Thyroid gland (tissue), 4 donors: ENCODE measurements at regions not wholly inside any gene's neighbourhood (a gene's known extent, or its start where the extent isn't known, plus 50 kb on each side); places are given as distances from the start of the nearest gene placed in this dataset.
"Not testable (repeated sequence)": the region's sequence is repeated elsewhere in the genome, so short reads cannot be mapped to it uniquely, and the experiment has no call there.

ENCODE experiments used
- DNase-seq, 2 donors: peaks; one replicate each; pipeline ENCODE4 v3.0.0-alpha.2; 2019
- H3K27ac ChIP-seq, 3 donors: fragments of 200-600 bp; sonication (generic); 1 replicate in 2 of 3; 2 replicates in 1 of 3; pipeline ENCODE4 v1.5.1; 2016 to 2019; ENCODE audit warnings: mild to moderate bottlenecking in 1 of 3, moderate library complexity in 1 of 3
- H3K27me3 ChIP-seq: fragments of 200-600 bp; sonication (generic); one replicate; pipeline ENCODE4 v1.5.1; 2019
- H3K36me3 ChIP-seq, 2 donors: fragments of 200-600 bp; sonication (generic); one replicate each; pipeline ENCODE4 v1.5.1; 2016 to 2019
- H3K4me1 ChIP-seq, 2 donors: fragments of 200-600 bp; sonication (generic); one replicate each; pipeline ENCODE4 v1.5.1; 2017 to 2019
- H3K4me3 ChIP-seq, 3 donors: fragments of 200-600 bp; sonication (generic); replicated peaks in 1 of 3; 1 replicate in 2 of 3; 2 replicates in 1 of 3; pipeline ENCODE4 v1.5.1; 2016; ENCODE audit warnings: mild to moderate bottlenecking in 1 of 3
- H3K9me3 ChIP-seq: fragments of 200-600 bp; sonication (generic); one replicate; pipeline ENCODE4 v1.5.1; 2017
- POLR2A ChIP-seq, 2 donors: fragments of 450-650 bp; IDR thresholded peaks; one replicate each; pipeline ENCODE4 v1.6.1; 2017; ENCODE audit warnings: antibody characterized with exemption in 2 of 2, mild to moderate bottlenecking in 2 of 2, moderate library complexity in 1 of 2
- WGBS, 2 donors: methylation state at CpG; one replicate each; pipeline ENCODE4 v1.1.5; 2017; 5-methylcytosine and 5-hydroxymethylcytosine counted together
- intact Hi-C: fragments of 100-400 bp; cut with DNase I; formaldehyde crosslinking; loops from one replicate; pipeline ENCODE4 v1.15.1; 2023
- TF ChIP-seq, protein P1 (sequence below), 6 experiments: fragments of 200-600 bp in 3 of 6; fragments of 450-650 bp in 3 of 6; sonication (generic) in 3 of 6; IDR thresholded peaks; one replicate each; pipeline ENCODE4 v1.5.1; 2016 to 2019; ENCODE audit warnings: antibody characterized with exemption in 6 of 6, mild to moderate bottlenecking in 2 of 6, inconsistent platforms in 1 of 6, moderate library complexity in 1 of 6

- Histone ChIP-seq H3K27me3 (no peaks in the 10 kb centered on the region), H3K4me1 (no peaks in the 10 kb centered on the region), H3K9me3 (no peaks in the 10 kb centered on the region), H3K36me3 (no peaks in the 10 kb centered on the region), H3K4me3 (no peak overlapping the region), H3K27ac (no peak overlapping the region)
- WGBS, 2 donors = 91 to 92% methylated on average over 13 of the region's 13 CpGs
- intact Hi-C loops = no loop called here
- no peak for TF ChIP-seq POLR2A (IDR thresholded peaks at IDR 0.05)
- TF ChIP-seq, protein P1, sequence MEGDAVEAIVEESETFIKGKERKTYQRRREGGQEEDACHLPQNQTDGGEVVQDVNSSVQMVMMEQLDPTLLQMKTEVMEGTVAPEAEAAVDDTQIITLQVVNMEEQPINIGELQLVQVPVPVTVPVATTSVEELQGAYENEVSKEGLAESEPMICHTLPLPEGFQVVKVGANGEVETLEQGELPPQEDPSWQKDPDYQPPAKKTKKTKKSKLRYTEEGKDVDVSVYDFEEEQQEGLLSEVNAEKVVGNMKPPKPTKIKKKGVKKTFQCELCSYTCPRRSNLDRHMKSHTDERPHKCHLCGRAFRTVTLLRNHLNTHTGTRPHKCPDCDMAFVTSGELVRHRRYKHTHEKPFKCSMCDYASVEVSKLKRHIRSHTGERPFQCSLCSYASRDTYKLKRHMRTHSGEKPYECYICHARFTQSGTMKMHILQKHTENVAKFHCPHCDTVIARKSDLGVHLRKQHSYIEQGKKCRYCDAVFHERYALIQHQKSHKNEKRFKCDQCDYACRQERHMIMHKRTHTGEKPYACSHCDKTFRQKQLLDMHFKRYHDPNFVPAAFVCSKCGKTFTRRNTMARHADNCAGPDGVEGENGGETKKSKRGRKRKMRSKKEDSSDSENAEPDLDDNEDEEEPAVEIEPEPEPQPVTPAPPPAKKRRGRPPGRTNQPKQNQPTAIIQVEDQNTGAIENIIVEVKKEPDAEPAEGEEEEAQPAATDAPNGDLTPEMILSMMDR (IDR thresholded peaks at IDR 0.05) = no peak
- no peak for DNase-seq
Measured at GRCh38 chrX:81412428-81412827, 210.5 kb downstream of the SH3BGRL start.

DNA sequence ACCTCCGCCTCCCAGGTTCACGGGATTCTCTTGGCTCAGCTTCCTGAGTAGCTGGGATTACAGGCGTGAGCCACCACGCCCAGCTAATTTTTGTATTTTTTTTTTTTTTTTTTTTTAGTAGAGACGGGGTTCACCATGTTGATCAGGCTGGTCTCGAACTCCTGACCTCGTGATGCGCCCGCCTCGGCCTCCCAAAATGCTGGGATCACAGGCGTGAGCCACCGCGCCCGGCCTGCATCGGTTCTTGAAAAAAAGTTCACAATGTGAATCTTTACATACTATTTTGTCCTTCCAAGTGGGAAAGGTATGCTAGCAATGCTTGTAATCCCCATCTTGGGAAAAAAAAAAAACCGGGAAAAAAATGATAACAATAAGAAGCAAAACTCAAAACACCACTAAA, 211.0 kb downstream of the SH3BGRL start:
- 96 to 98% methylated on average over 9 to 16 of the region's 16 CpGs for WGBS, 2 donors
- H3K36me3 ChIP-seq, intact Hi-C loops, H3K27me3 ChIP-seq, H3K9me3 ChIP-seq, DNase-seq, H3K4me3 ChIP-seq, H3K4me1 ChIP-seq, H3K27ac ChIP-seq: not testable (repeated sequence)

GRCh38 chrX:81414630-81415029, 212.7 kb downstream of the SH3BGRL start:
- intact Hi-C loops = no loop called here
- no peak for DNase-seq
- H3K36me3 ChIP-seq = no peaks in the 10 kb centered on the region
- no peak for TF ChIP-seq POLR2A (IDR thresholded peaks at IDR 0.05)
- TF ChIP-seq, protein P1 (IDR thresholded peaks at IDR 0.05) = no peak
- no peaks in the 10 kb centered on the region for H3K4me1 ChIP-seq
- H3K27ac ChIP-seq = no peak overlapping the region
- no peaks in the 10 kb centered on the region for H3K9me3 ChIP-seq
- H3K27me3 ChIP-seq = no peaks in the 10 kb centered on the region
- 74% methylated on average over 3 of the region's 3 CpGs for WGBS, 2 donors
- H3K4me3 ChIP-seq = no peak overlapping the region
